HUES6 (cell line): ENCODE measurements at regions not wholly inside any gene's neighbourhood (a gene's known extent, or its start where the extent isn't known, plus 50 kb on each side); places are given as distances from the start of the nearest gene placed in this dataset.
"Not testable (repeated sequence)": the region's sequence is repeated elsewhere in the genome, so short reads cannot be mapped to it uniquely, and the experiment has no call there.

Experiments used
- H3K27ac ChIP-seq: 2 replicates; pipeline ENCODE4 v1.7.0; 2013; ENCODE audit warnings: low read depth, mild to moderate bottlenecking, low read length, inconsistent platforms
- H3K27me3 ChIP-seq: 2 replicates; pipeline ENCODE4 v1.6.1; 2013; ENCODE audit warnings: low read length; ENCODE audit not compliant: control insufficient read depth, insufficient read depth
- H3K36me3 ChIP-seq: 2 replicates; pipeline ENCODE4 v1.6.1; 2013; ENCODE audit warnings: low read length; ENCODE audit not compliant: control insufficient read depth, insufficient read depth
- H3K4me1 ChIP-seq: 2 replicates; pipeline ENCODE4 v1.6.1; 2013; ENCODE audit warnings: low read length; ENCODE audit not compliant: control insufficient read depth, insufficient read depth
- H3K4me3 ChIP-seq: 2 replicates; pipeline ENCODE4 v1.5.1; 2013; ENCODE audit warnings: low read depth, low read length
- H3K9ac ChIP-seq: one replicate; pipeline ENCODE4 v1.6.1; 2013; ENCODE audit warnings: mild to moderate bottlenecking, low read length
- H3K9me3 ChIP-seq: 2 replicates; pipeline ENCODE4 v1.6.1; 2013; ENCODE audit warnings: low read depth, low read length; ENCODE audit not compliant: control insufficient read depth, insufficient read depth

DNA sequence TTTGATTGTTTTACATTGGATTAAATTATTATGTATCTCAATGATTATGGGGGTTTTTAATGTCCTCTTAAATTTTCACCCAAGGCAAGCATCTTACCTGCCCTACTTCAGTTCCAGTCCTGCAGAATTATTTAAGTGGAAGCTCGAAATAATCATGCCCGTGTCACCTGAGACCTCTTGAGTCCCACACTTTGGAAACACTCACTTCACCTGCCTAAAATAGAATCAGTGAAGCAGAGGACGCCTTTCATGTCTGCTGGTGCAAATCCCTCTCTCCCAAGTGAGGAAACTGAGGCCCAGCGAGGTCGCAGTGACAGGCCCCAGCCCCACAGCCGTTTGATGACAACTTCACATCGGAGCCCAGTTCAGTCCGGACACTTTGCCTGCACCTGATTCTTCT is 284.6 kb downstream of the C16orf95 start:
- H3K4me3 ChIP-seq: no peak overlapping the region
- H3K4me1 ChIP-seq: no peaks in the 10 kb centered on the region
- no peaks in the 10 kb centered on the region; the same call in 1 of the 2 replicates for H3K27me3 ChIP-seq
- H3K9me3 ChIP-seq: no peaks in the 10 kb centered on the region
- no peak overlapping the region for H3K27ac ChIP-seq
- H3K36me3 ChIP-seq: no peaks in the 10 kb centered on the region
- no peak overlapping the region for H3K9ac ChIP-seq

DNA sequence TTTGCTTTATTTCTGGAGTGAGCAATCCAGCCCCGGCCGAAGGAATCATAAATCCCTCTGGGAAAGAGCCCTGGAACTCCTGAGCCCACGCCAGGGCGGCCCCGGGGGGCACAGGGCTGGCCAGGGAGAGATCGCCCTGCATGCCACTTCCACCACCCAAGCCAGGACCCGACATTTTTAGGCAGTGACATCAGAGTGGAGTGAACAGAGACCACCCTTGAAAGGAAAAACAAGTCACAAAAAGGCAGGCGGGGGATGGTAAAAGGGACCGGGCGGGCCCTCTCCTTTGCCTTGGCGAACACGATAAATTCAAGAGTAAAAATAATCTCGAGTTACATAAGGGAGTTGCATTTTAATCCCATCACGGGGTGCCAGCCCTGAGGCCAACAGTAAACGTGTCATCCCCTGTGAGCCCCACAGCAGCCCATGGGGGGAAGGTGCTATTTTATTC is 284.1 kb downstream of the C16orf95 start:
- H3K4me3 ChIP-seq: no peak overlapping the region
- no peaks in the 10 kb centered on the region for H3K36me3 ChIP-seq
- no peaks in the 10 kb centered on the region; the same call in 1 of the 2 replicates for H3K27me3 ChIP-seq
- no peaks in the 10 kb centered on the region for H3K4me1 ChIP-seq
- no peak overlapping the region for H3K9ac ChIP-seq
- H3K27ac ChIP-seq: no peak overlapping the region
- H3K9me3 ChIP-seq: no peaks in the 10 kb centered on the region

DNA sequence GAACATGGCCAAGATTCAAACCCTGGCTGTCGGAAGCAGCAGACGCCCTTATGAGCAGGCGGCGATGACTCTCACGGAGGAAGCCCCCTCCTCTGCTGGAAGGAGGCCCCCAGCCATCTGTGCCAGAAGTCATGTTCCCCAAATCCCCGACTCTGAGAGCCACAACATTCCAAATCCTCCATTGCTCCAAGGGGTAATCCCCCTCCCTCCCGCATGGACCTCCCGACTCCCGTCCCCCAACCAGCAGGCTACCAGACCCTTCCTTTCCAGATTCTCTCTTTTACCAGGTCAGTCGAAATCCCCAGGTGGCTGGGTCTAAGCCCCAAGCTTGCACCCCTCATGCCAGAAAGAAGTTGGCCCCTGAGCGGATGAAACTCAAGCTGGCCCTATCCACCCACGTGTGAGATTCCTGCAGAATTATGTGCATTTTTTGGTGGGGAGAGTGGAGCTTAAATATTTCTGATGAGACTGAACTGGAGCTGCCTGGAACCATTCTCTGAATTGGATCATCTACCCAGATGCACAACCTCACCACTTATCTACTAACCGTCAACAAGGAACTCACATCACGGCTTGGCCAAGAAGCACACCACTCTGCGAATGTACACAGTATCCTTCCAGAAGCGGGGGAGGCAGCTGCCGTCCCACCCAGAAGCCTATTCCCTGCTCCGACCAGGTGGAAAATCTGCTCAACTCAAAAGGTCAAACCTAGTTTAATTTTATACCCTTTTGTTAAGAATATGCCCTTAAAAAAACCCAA is 283.5 kb downstream of the C16orf95 start:
- Histone ChIP-seq H3K36me3 (no peaks in the 10 kb centered on the region), H3K27ac (no peak overlapping the region), H3K4me3 (no peak overlapping the region), H3K9ac (no peak overlapping the region), H3K27me3 (no peaks in the 10 kb centered on the region; the same call in 1 of the 2 replicates), H3K9me3 (no peaks in the 10 kb centered on the region), H3K4me1 (no peaks in the 10 kb centered on the region)

DNA sequence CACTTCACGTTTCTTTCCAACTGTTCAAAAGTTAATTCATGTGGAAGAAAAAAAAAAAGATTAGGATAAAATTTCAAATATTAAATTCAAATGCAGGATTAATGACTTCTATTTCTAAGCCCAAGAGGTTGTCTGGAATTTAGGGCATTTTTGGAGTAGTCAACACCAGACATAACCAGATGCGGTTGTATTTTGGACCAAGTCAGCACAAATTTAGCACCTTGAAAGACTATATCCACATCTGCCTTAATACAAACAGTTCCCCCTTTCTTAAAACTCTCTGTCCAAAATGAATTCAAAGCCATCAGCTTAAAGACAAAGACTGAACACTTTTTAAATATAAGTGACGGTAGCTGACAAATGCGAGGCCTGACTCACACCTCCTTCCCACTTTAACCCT is 282.9 kb downstream of the C16orf95 start:
- no peak overlapping the region for H3K9ac ChIP-seq
- H3K27ac ChIP-seq: no peak overlapping the region
- no peaks in the 10 kb centered on the region for H3K9me3 ChIP-seq
- H3K36me3 ChIP-seq: no peaks in the 10 kb centered on the region
- no peaks in the 10 kb centered on the region for H3K4me1 ChIP-seq
- H3K27me3 ChIP-seq: no peaks in the 10 kb centered on the region; the same call in 1 of the 2 replicates
- no peak overlapping the region for H3K4me3 ChIP-seq

DNA sequence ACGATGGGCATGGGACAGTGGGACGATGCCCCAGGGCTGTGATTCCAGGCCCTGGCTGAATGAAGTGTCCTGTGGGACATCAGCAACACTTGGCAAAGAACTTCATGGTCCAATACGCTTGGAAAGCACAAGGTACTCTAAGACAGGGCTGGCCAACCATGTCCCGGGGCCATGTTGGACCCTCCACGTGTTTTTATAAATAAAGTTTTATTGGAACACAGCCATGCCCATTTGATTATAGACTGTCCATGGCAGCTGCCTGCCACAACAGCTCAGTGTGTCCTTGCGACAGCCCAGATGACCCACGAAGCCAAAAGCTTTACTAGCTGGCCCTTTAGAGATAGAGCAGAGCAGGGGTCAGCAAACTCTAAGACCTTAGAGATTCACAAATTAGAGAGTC is 282.1 kb downstream of the C16orf95 start:
- no peak overlapping the region for H3K27ac ChIP-seq
- H3K36me3 ChIP-seq: no peaks in the 10 kb centered on the region
- H3K9ac ChIP-seq: no peak overlapping the region
- H3K4me3 ChIP-seq: no peak overlapping the region
- H3K4me1 ChIP-seq: no peaks in the 10 kb centered on the region
- no peaks in the 10 kb centered on the region for H3K9me3 ChIP-seq
- H3K27me3 ChIP-seq: no peaks in the 10 kb centered on the region; the same call in 1 of the 2 replicates

DNA sequence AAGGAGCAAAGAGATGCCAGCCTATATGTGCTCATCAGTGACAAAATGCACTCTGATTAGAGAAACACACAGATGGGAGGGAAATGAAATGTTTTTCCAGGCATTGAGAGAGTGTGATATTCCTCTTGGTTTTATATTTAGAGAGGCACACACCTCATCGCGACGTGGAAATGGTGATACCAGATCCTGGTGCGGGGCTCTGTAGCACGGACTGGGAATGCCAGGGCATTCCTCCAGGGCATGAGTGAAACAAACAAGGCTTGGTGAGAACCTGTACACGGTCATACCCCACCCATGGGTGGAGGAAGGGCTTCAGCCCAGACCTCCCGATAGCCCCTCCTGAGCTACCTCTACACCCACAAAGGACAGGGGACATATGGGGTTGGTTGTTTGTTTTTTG is 280.2 kb downstream of the C16orf95 start:
- no peaks in the 10 kb centered on the region for H3K36me3 ChIP-seq
- H3K4me1 ChIP-seq: no peaks in the 10 kb centered on the region
- no peak overlapping the region for H3K27ac ChIP-seq
- H3K27me3 ChIP-seq: no peaks in the 10 kb centered on the region; the same call in 1 of the 2 replicates
- H3K9me3 ChIP-seq: no peaks in the 10 kb centered on the region
- H3K9ac ChIP-seq: no peak overlapping the region
- no peak overlapping the region for H3K4me3 ChIP-seq

DNA sequence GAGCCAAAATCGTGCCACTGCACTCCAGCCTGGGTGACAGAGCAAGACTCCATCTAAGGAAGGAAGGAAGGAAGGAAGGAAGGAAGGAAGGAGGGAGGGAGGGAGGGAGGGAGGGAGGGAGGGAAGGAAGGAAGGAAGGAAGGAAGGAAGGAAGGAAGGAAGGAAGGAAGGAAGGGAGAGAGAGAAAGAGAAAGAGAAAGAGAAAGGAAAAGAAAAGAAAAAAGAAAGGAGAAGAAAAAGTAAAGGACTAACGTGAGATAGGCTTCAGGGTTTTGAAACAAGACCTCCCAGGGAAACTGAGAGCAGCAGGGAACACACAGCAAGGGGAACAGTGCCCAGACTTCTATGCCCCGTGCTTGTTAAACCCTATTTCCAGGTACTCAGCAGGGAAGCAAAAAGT is 278.7 kb downstream of the C16orf95 start:
- not testable (repeated sequence) for H3K4me3 ChIP-seq, H3K4me1 ChIP-seq, H3K27ac ChIP-seq, H3K36me3 ChIP-seq, H3K27me3 ChIP-seq, H3K9me3 ChIP-seq, H3K9ac ChIP-seq

DNA sequence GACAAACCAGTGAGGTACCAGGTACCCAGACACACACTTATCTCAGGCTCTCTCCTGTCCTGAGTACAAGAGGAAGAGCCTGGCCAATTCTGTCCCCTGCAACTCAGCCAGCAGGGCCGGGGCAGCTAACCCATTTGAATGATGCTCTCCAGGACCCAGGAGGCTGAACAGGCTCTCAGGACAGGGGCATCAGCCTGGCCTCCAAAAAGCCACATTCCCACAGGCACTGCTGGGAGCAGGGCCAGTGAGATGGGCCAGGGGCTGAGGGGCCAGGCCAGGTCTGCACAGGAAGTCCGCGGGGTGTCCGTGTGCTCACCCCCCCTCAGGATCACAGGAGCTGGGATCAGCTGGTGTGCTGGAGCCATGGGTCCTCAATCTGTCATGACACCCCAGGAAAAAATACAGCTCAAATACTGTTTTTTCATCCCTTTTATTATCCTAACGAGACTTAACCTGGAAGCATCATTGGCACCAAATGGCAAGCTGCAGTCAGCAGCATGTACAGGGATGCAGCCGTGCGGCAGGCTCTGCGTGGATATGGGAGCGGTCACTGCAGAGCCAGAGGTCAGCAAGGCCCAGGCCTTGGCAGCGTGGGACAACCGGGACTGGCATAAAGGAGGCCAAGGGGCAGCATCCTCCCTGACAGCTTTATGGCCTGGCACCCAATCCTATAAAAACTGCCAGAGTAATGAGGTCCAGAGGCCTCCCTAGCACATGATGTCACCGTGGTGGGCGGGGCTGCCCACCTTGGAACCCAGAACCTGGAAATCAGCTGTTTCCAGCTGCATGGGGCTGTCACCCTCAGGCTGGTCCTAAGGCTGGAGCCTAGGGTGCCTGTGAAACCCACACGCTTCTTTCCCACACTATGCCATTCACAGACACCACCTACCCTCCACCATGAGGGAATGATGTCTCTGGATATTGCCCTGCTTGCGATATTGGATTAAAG is 276.7 kb downstream of the C16orf95 start:
- Histone ChIP-seq H3K9ac (no peak overlapping the region), H3K27me3 (no peaks in the 10 kb centered on the region; the same call in 1 of the 2 replicates), H3K4me1 (no peaks in the 10 kb centered on the region; the same call in 1 of the 2 replicates), H3K27ac (no peak overlapping the region), H3K9me3 (no peaks in the 10 kb centered on the region), H3K4me3 (no peak overlapping the region), H3K36me3 (no peaks in the 10 kb centered on the region)

DNA sequence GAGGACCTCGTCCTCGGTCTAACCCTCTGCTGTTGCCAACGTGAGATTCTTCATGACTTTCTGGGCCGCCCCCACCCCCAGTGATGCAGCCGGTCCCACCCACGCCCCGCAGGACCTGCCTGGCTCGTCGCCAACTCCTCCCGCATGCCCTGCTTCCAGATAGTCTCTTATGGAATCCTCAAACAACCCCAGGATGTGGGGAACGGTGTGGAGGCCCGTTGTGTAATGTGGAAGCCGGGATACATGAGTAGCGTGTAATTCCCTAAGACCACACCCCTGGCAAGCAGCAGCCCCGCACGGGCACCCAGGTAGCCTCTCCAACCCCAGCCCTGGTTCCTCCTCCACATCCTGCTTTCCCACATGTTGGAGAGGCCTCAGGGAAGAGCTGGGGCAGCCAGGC is 275.9 kb downstream of the C16orf95 start:
- H3K4me1 ChIP-seq: no peaks in the 10 kb centered on the region; the same call in 1 of the 2 replicates
- no peak overlapping the region for H3K9ac ChIP-seq
- H3K27ac ChIP-seq: no peak overlapping the region
- H3K9me3 ChIP-seq: no peaks in the 10 kb centered on the region
- H3K4me3 ChIP-seq: no peak overlapping the region
- H3K36me3 ChIP-seq: no peaks in the 10 kb centered on the region
- no peaks in the 10 kb centered on the region; the same call in 1 of the 2 replicates for H3K27me3 ChIP-seq

DNA sequence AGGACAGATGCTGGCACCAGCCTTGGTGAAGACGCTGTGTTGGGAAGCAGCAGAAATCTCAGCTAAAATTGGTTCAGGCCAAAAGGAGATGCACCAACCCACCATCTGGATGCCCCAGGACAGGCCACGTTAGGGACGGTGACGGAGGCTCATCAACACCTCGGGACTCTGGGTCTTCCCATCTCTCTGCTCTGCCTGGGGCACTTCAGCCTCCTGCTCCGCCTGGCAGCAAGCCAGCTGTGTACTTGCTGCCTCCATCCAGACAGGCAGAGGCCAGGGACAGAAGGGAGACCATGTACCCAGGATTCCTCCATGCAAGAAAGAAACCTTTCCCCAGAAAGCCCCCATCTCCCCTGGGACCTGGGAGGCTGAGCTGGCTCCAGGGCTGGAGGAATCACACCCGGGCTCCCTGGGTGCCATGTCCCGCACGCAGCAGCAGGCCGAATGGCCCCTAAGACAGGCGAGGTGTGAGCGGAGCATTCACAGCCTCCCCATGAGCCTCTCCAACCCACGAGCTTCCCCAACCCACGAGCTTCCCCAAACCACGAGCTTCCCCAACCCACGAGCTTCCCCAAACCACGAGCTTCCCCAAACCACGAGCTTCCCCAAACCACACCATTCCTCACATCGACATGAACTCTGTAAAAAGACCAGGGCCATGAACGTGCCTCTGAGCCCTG is 274.5 kb downstream of the C16orf95 start:
- Histone ChIP-seq H3K4me1 (peaks cover 12% of the 10 kb centered on the region), H3K36me3 (no peaks in the 10 kb centered on the region), H3K27ac (no peak overlapping the region), H3K9ac (no peak overlapping the region), H3K9me3 (no peaks in the 10 kb centered on the region), H3K4me3 (no peak overlapping the region), H3K27me3 (no peaks in the 10 kb centered on the region; the same call in 1 of the 2 replicates)
